ENCODE measurements at regions not wholly inside any gene's neighbourhood (a gene's known extent, or its start where the extent isn't known, plus 50 kb on each side); places are given as distances from the start of the nearest gene placed in this dataset.

- Histone ChIP-seq H3K27me3 (ENCODE audit: control insufficient read depth in 5 of 5, insufficient read depth in 4 of 5, low read length in 5 of 5) (peaks cover 15 to 29% (median 23%) of the 10 kb centered on the region in 5 donors), H3K36me3 (ENCODE audit: control insufficient read depth in 5 of 5, insufficient read depth in 5 of 5, low read length in 5 of 5) (no peaks in the 10 kb centered on the region), H3K4me1 (ENCODE audit: control insufficient read depth in 5 of 5, insufficient read depth in 5 of 5, low read length in 5 of 5) (peaks cover 0 to 9% (median 6%) of the 10 kb centered on the region in 5 donors), H3K4me3 (ENCODE audit: low read depth in 1 of 5, low read length in 5 of 5) (no peak overlapping the region), H3K27ac (ENCODE audit: low read depth, low read length) (no peak overlapping the region), H3K9ac (ENCODE audit: low read length in 5 of 5) (no peak overlapping the region), H3K9me3 (ENCODE audit: control insufficient read depth in 5 of 5, low read length in 5 of 5) (no peaks in the 10 kb centered on the region)
Measured at GRCh38 chr10:133021116-133021962, 66.4 kb upstream of the ADGRA1 start.

GRCh38 chr10:133020193-133020817 lies 67.4 kb upstream of the ADGRA1 start:
- Histone ChIP-seq H3K27me3 (ENCODE audit: control insufficient read depth in 5 of 5, insufficient read depth in 4 of 5, low read length in 5 of 5) (peaks cover 11 to 24% (median 18%) of the 10 kb centered on the region in 5 donors), H3K36me3 (ENCODE audit: control insufficient read depth in 5 of 5, insufficient read depth in 5 of 5, low read length in 5 of 5) (no peaks in the 10 kb centered on the region), H3K9ac (ENCODE audit: low read length in 5 of 5) (no peak overlapping the region), H3K4me3 (ENCODE audit: low read depth in 1 of 5, low read length in 5 of 5) (no peak overlapping the region), H3K27ac (ENCODE audit: low read depth, low read length) (no peak overlapping the region), H3K4me1 (ENCODE audit: control insufficient read depth in 5 of 5, insufficient read depth in 5 of 5, low read length in 5 of 5) (peaks cover 0 to 9% (median 6%) of the 10 kb centered on the region in 5 donors), H3K9me3 (ENCODE audit: control insufficient read depth in 5 of 5, low read length in 5 of 5) (no peaks in the 10 kb centered on the region)

- Histone ChIP-seq H3K4me3 (ENCODE audit: low read depth in 1 of 5, low read length in 5 of 5) (no peak overlapping the region), H3K27me3 (ENCODE audit: control insufficient read depth in 5 of 5, insufficient read depth in 4 of 5, low read length in 5 of 5) (peaks cover 6 to 18% (median 14%) of the 10 kb centered on the region in 5 donors), H3K9ac (ENCODE audit: low read length in 5 of 5) (no peak overlapping the region), H3K36me3 (ENCODE audit: control insufficient read depth in 5 of 5, insufficient read depth in 5 of 5, low read length in 5 of 5) (no peaks in the 10 kb centered on the region), H3K4me1 (ENCODE audit: control insufficient read depth in 5 of 5, insufficient read depth in 5 of 5, low read length in 5 of 5) (peaks cover 0 to 9% (median 6%) of the 10 kb centered on the region in 5 donors), H3K9me3 (ENCODE audit: control insufficient read depth in 5 of 5, low read length in 5 of 5) (no peaks in the 10 kb centered on the region), H3K27ac (ENCODE audit: low read depth, low read length) (no peak overlapping the region)
Measured at GRCh38 chr10:133019651-133020050, 68.1 kb upstream of the ADGRA1 start.

GRCh38 chr10:133019191-133019590 lies 68.5 kb upstream of the ADGRA1 start:
- H3K4me3 ChIP-seq (ENCODE audit: low read depth in 1 of 5, low read length in 5 of 5), result no peak overlapping the region
- no peaks in the 10 kb centered on the region for H3K9me3 ChIP-seq (ENCODE audit: control insufficient read depth in 5 of 5, low read length in 5 of 5)
- H3K27ac ChIP-seq (ENCODE audit: low read depth, low read length), result no peak overlapping the region
- peaks cover 9 to 18% (median 13%) of the 10 kb centered on the region in 5 donors for H3K27me3 ChIP-seq (ENCODE audit: control insufficient read depth in 5 of 5, insufficient read depth in 4 of 5, low read length in 5 of 5)
- no peaks in the 10 kb centered on the region for H3K36me3 ChIP-seq (ENCODE audit: control insufficient read depth in 5 of 5, insufficient read depth in 5 of 5, low read length in 5 of 5)
- peaks cover 0 to 9% (median 6%) of the 10 kb centered on the region in 5 donors for H3K4me1 ChIP-seq (ENCODE audit: control insufficient read depth in 5 of 5, insufficient read depth in 5 of 5, low read length in 5 of 5)
- no peak overlapping the region for H3K9ac ChIP-seq (ENCODE audit: low read length in 5 of 5)

- H3K4me1 ChIP-seq (ENCODE audit: control insufficient read depth in 5 of 5, insufficient read depth in 5 of 5, low read length in 5 of 5), result peaks cover 0 to 12% (median 6%) of the 10 kb centered on the region in 5 donors
- H3K27me3 ChIP-seq (ENCODE audit: control insufficient read depth in 5 of 5, insufficient read depth in 4 of 5, low read length in 5 of 5), result peaks cover 10 to 23% (median 12%) of the 10 kb centered on the region in 5 donors
- no peak overlapping the region for H3K9ac ChIP-seq (ENCODE audit: low read length in 5 of 5)
- H3K9me3 ChIP-seq (ENCODE audit: control insufficient read depth in 5 of 5, low read length in 5 of 5), result no peaks in the 10 kb centered on the region
- H3K27ac ChIP-seq (ENCODE audit: low read depth, low read length), result no peak overlapping the region
- H3K4me3 ChIP-seq (ENCODE audit: low read depth in 1 of 5, low read length in 5 of 5), result no peak overlapping the region
- no peaks in the 10 kb centered on the region for H3K36me3 ChIP-seq (ENCODE audit: control insufficient read depth in 5 of 5, insufficient read depth in 5 of 5, low read length in 5 of 5)
Measured at GRCh38 chr10:133018491-133018890, 69.2 kb upstream of the ADGRA1 start.

GRCh38 chr10:133017203-133017601 lies 70.5 kb upstream of the ADGRA1 start:
- no peak overlapping the region for H3K27ac ChIP-seq (ENCODE audit: low read depth, low read length)
- no peak overlapping the region for H3K9ac ChIP-seq (ENCODE audit: low read length in 5 of 5)
- no peaks in the 10 kb centered on the region for H3K9me3 ChIP-seq (ENCODE audit: control insufficient read depth in 5 of 5, low read length in 5 of 5)
- no peaks in the 10 kb centered on the region for H3K36me3 ChIP-seq (ENCODE audit: control insufficient read depth in 5 of 5, insufficient read depth in 5 of 5, low read length in 5 of 5)
- H3K4me3 ChIP-seq (ENCODE audit: low read depth in 1 of 5, low read length in 5 of 5), result no peak overlapping the region
- H3K4me1 ChIP-seq (ENCODE audit: control insufficient read depth in 5 of 5, insufficient read depth in 5 of 5, low read length in 5 of 5), result peaks cover 0 to 10% (median 0%) of the 10 kb centered on the region in 5 donors
- peaks cover 6 to 23% (median 10%) of the 10 kb centered on the region in 5 donors for H3K27me3 ChIP-seq (ENCODE audit: control insufficient read depth in 5 of 5, insufficient read depth in 4 of 5, low read length in 5 of 5)

- no peak overlapping the region for H3K27ac ChIP-seq (ENCODE audit: low read depth, low read length)
Measured at GRCh38 chr10:133016493-133017202, 71.1 kb upstream of the ADGRA1 start.

GRCh38 chr10:133015816-133016462 lies 71.8 kb upstream of the ADGRA1 start:
- Histone ChIP-seq H3K4me1 (ENCODE audit: control insufficient read depth in 5 of 5, insufficient read depth in 5 of 5, low read length in 5 of 5) (peaks cover 0 to 10% (median 0%) of the 10 kb centered on the region in 5 donors), H3K27me3 (ENCODE audit: control insufficient read depth in 5 of 5, insufficient read depth in 4 of 5, low read length in 5 of 5) (peaks cover 5 to 21% (median 10%) of the 10 kb centered on the region in 5 donors), H3K27ac (ENCODE audit: low read depth, low read length) (no peak overlapping the region), H3K4me3 (ENCODE audit: low read depth in 1 of 5, low read length in 5 of 5) (no peak overlapping the region), H3K36me3 (ENCODE audit: control insufficient read depth in 5 of 5, insufficient read depth in 5 of 5, low read length in 5 of 5) (no peaks in the 10 kb centered on the region), H3K9ac (ENCODE audit: low read length in 5 of 5) (no peak overlapping the region), H3K9me3 (ENCODE audit: control insufficient read depth in 5 of 5, low read length in 5 of 5) (no peaks in the 10 kb centered on the region)

More at GRCh38 chr10:133016493-133017202, 71.1 kb upstream of the ADGRA1 start:
- Histone ChIP-seq H3K4me1 (ENCODE audit: control insufficient read depth in 5 of 5, insufficient read depth in 5 of 5, low read length in 5 of 5) (peaks cover 0 to 10% (median 0%) of the 10 kb centered on the region in 5 donors), H3K9ac (ENCODE audit: low read length in 5 of 5) (no peak overlapping the region), H3K9me3 (ENCODE audit: control insufficient read depth in 5 of 5, low read length in 5 of 5) (no peaks in the 10 kb centered on the region), H3K36me3 (ENCODE audit: control insufficient read depth in 5 of 5, insufficient read depth in 5 of 5, low read length in 5 of 5) (no peaks in the 10 kb centered on the region), H3K27me3 (ENCODE audit: control insufficient read depth in 5 of 5, insufficient read depth in 4 of 5, low read length in 5 of 5) (peaks cover 5 to 21% (median 10%) of the 10 kb centered on the region in 5 donors), H3K4me3 (ENCODE audit: low read depth in 1 of 5, low read length in 5 of 5) (no peak overlapping the region)

- Histone ChIP-seq H3K9ac (ENCODE audit: low read length in 5 of 5) (no peak overlapping the region), H3K27ac (ENCODE audit: low read depth, low read length) (no peak overlapping the region), H3K4me1 (ENCODE audit: control insufficient read depth in 5 of 5, insufficient read depth in 5 of 5, low read length in 5 of 5) (peaks cover 0 to 10% (median 0%) of the 10 kb centered on the region in 5 donors), H3K27me3 (ENCODE audit: control insufficient read depth in 5 of 5, insufficient read depth in 4 of 5, low read length in 5 of 5) (peaks cover 5 to 21% (median 10%) of the 10 kb centered on the region in 5 donors), H3K4me3 (ENCODE audit: low read depth in 1 of 5, low read length in 5 of 5) (no peak overlapping the region), H3K36me3 (ENCODE audit: control insufficient read depth in 5 of 5, insufficient read depth in 5 of 5, low read length in 5 of 5) (no peaks in the 10 kb centered on the region), H3K9me3 (ENCODE audit: control insufficient read depth in 5 of 5, low read length in 5 of 5) (no peaks in the 10 kb centered on the region)
Measured at GRCh38 chr10:133015321-133015720, 72.4 kb upstream of the ADGRA1 start.
